ENCODE measurements at regions not wholly inside any gene's neighbourhood (a gene's known extent, or its start where the extent isn't known, plus 50 kb on each side); places are given as distances from the start of the nearest gene placed in this dataset.

DNA sequence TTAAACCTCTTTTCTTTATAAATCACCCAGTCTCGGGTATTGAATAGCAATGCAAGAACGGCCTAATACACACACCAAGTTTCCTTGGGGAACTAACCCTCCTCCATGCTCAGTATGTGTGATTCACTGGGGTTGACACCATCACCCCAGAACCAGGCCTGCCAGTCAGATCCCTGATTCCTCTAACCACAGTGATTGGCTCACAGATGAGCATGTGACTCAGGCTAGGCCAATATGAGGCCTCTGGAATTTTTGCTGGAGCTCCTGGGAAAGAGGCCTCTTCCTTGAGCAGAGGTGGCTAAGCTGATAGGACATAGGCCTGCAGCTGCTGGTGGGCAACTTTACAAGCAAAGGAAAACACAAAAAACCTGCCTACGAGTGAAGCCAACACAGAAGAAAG is 74.7 kb upstream of the ZBTB40 start:
- H3K4me3 ChIP-seq (ENCODE audit: low read depth, low read length), result no peak overlapping the region
- TF ChIP-seq, protein P1, sequence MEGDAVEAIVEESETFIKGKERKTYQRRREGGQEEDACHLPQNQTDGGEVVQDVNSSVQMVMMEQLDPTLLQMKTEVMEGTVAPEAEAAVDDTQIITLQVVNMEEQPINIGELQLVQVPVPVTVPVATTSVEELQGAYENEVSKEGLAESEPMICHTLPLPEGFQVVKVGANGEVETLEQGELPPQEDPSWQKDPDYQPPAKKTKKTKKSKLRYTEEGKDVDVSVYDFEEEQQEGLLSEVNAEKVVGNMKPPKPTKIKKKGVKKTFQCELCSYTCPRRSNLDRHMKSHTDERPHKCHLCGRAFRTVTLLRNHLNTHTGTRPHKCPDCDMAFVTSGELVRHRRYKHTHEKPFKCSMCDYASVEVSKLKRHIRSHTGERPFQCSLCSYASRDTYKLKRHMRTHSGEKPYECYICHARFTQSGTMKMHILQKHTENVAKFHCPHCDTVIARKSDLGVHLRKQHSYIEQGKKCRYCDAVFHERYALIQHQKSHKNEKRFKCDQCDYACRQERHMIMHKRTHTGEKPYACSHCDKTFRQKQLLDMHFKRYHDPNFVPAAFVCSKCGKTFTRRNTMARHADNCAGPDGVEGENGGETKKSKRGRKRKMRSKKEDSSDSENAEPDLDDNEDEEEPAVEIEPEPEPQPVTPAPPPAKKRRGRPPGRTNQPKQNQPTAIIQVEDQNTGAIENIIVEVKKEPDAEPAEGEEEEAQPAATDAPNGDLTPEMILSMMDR (conservative IDR thresholded peaks at IDR 0.05; ENCODE audit: low read depth, low read length), result no peak
- DNase-seq (ENCODE audit: low read depth), result no peak

DNA sequence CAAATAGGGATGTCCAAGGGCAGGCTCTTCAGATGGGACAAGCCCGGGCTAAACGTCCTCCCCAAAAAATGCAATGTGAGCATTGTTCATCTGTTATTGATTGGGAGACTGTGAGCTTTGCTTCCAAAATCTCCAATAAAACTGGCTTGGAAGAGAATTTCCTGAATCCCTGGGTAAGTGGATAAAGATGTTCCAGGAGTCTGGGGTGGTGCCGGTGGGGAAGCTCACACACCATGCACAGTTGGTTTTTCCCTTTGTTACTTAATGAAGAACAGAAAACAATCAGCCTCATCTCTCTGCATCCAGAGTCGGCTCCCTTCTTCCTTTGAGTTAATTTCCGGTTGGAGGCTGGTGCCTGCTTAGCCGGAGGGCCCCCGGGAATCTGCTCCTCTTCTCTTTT is 72.1 kb upstream of the ZBTB40 start:
- TF ChIP-seq, protein P1 (conservative IDR thresholded peaks at IDR 0.05; ENCODE audit: low read depth, low read length), result no peak
- DNase-seq (ENCODE audit: low read depth), result no peak
- H3K4me3 ChIP-seq (ENCODE audit: low read depth, low read length), result no peak overlapping the region

GRCh38 chr1:22380024-22380785 is 71.4 kb upstream of the ZBTB40 start:
- TF ChIP-seq, protein P1 (conservative IDR thresholded peaks at IDR 0.05; ENCODE audit: low read depth, low read length), result peak; percentile 6
- DNase-seq (ENCODE audit: low read depth), result no peak
- no peak overlapping the region for H3K4me3 ChIP-seq (ENCODE audit: low read depth, low read length)

- DNase-seq (ENCODE audit: low read depth), result no peak
- H3K4me3 ChIP-seq (ENCODE audit: low read depth, low read length), result no peak overlapping the region
- TF ChIP-seq, protein P1 (conservative IDR thresholded peaks at IDR 0.05; ENCODE audit: low read depth, low read length), result no peak
These were observed 67.9 kb upstream of the ZBTB40 start for GRCh38 chr1:22383526-22384294.

DNA sequence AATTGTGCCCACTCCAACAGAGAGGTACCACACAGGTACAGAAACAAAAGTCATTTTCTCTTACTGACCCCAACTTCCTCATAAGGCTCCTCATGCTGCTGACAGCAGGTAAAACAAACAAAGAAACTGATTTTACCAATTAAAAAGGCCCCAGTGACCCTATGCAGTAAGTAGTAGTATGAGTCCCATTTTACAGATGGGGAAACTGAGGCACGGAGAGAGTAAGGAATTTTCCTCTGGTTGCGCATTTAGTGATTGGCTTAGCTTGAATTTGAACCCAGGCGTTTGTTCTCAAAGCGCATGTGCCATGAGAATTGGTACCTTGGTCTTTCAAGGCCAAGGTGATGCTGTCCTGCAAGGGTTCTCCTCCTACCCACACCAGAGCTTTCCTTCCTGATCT is 66.1 kb upstream of the ZBTB40 start:
- no peak for DNase-seq (ENCODE audit: low read depth)
- H3K4me3 ChIP-seq (ENCODE audit: low read depth, low read length), result no peak overlapping the region
- TF ChIP-seq, protein P1 (conservative IDR thresholded peaks at IDR 0.05; ENCODE audit: low read depth, low read length), result no peak

GRCh38 chr1:22386774-22387173 is 64.9 kb upstream of the ZBTB40 start:
- H3K4me3 ChIP-seq (ENCODE audit: low read depth, low read length), result no peak overlapping the region
- DNase-seq (ENCODE audit: low read depth), result no peak
- TF ChIP-seq, protein P1 (conservative IDR thresholded peaks at IDR 0.05; ENCODE audit: low read depth, low read length), result no peak

Data from choroid plexus epithelial cell (primary cell).